Esophagus muscularis mucosa (tissue), 4 donors: ENCODE measurements at regions not wholly inside any gene's neighbourhood (a gene's known extent, or its start where the extent isn't known, plus 50 kb on each side); places are given as distances from the start of the nearest gene placed in this dataset.

Experiments
- DNase-seq: peaks from one replicate; pipeline ENCODE4 v3.0.0-alpha.2; 2017; ENCODE audit errors: extremely low spot score
- H3K27ac ChIP-seq, 4 donors: fragments of 200-600 bp; sonication (generic); replicated peaks in 1 of 4; 1 replicate in 3 of 4; 2 replicates in 1 of 4; pipeline ENCODE4 v1.5.1; 2016 to 2019; ENCODE audit warnings: mild to moderate bottlenecking in 1 of 4
- H3K27me3 ChIP-seq, 4 donors: fragments of 200-600 bp; sonication (generic); one replicate each; pipeline versions ENCODE4 v1.5.1 to v1.6.0; 2016 to 2019
- H3K36me3 ChIP-seq, 4 donors: fragments of 200-600 bp; sonication (generic); one replicate each; pipeline ENCODE4 v1.5.1; 2016 to 2019
- H3K4me1 ChIP-seq, 4 donors: fragments of 200-600 bp; sonication (generic); one replicate each; pipeline ENCODE4 v1.5.1; 2016 to 2019
- H3K4me3 ChIP-seq, 4 donors: fragments of 200-600 bp; sonication (generic); 1 replicate in 2 of 4; 2 replicates in 2 of 4; pipeline ENCODE4 v1.5.1; 2016 to 2019; ENCODE audit warnings: mild to moderate bottlenecking in 4 of 4, moderate library complexity in 1 of 4
- H3K9me3 ChIP-seq, 4 donors: fragments of 200-600 bp; sonication (generic); 1 replicate in 3 of 4; 2 replicates in 1 of 4; pipeline ENCODE4 v1.5.1; 2016 to 2019
- EP300 ChIP-seq: sonication (generic); formaldehyde crosslinking; IDR thresholded peaks from one replicate; pipeline ENCODE4 v1.6.1; 2017; ENCODE audit warnings: antibody characterized with exemption
- POLR2A ChIP-seq: fragments of 450-650 bp; IDR thresholded peaks from one replicate; pipeline ENCODE4 v1.6.1; 2017; ENCODE audit warnings: antibody characterized with exemption, moderate library complexity, mild to moderate bottlenecking, low read depth
- POLR2AphosphoS5 ChIP-seq, 2 donors: sonication (generic); formaldehyde crosslinking; IDR thresholded peaks; one replicate each; pipeline ENCODE4 v1.6.1; 2017; ENCODE audit warnings: antibody characterized with exemption in 2 of 2
- WGBS: methylation state at CpG from one replicate; pipeline ENCODE4 v1.1.5; 2018; 5-methylcytosine and 5-hydroxymethylcytosine counted together
- intact Hi-C: fragments of 100-400 bp; cut with DNase I; formaldehyde crosslinking; loops from one replicate; pipeline ENCODE4 v1.15.1; 2023
- TF ChIP-seq, protein P1 (sequence below), 3 experiments: fragments of 200-600 bp in 2 of 3; fragments of 450-650 bp in 1 of 3; sonication (generic) in 2 of 3; IDR thresholded peaks; one replicate each; pipeline ENCODE4 v1.5.1; 2017 to 2019; ENCODE audit warnings: antibody characterized with exemption in 3 of 3, mild to moderate bottlenecking in 2 of 3, moderate library complexity in 1 of 3

DNA sequence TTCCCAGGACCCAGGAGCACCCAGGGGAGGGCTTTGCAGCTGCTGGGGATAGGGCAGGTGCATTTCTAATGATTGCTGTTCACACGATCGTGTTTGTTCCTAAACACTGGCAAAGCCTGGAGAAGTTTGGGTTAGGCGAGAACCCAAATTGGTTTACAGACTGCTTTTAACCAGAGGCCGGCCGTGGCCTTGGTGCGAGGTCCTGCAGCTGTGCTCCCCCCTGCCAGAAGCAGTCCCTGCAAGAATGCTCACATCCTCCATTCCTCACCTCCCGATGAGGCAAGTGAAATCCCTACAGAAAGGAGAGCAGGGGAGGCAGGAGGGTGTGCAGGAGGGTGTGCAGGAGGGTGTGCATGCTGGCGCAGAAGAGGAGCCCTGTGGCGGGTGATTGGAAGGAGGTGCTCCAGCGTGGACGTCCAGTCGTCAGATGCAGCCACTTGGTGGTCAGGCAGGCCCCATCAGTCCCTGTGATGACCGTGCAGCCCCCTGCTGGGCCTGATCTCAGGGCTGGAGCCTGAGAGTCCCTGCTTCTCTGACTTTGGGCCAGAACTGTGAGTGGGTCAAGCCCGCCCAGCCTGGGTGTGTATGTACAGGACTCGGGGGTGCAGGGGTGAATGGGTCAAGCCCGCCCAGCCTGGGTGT, 55.7 kb upstream of the FRMD1 start:
- intact Hi-C loops, result no loop called here
- WGBS, result 95% methylated on average over 15 of the region's 16 CpGs
- peak; percentile 86 for DNase-seq

DNA sequence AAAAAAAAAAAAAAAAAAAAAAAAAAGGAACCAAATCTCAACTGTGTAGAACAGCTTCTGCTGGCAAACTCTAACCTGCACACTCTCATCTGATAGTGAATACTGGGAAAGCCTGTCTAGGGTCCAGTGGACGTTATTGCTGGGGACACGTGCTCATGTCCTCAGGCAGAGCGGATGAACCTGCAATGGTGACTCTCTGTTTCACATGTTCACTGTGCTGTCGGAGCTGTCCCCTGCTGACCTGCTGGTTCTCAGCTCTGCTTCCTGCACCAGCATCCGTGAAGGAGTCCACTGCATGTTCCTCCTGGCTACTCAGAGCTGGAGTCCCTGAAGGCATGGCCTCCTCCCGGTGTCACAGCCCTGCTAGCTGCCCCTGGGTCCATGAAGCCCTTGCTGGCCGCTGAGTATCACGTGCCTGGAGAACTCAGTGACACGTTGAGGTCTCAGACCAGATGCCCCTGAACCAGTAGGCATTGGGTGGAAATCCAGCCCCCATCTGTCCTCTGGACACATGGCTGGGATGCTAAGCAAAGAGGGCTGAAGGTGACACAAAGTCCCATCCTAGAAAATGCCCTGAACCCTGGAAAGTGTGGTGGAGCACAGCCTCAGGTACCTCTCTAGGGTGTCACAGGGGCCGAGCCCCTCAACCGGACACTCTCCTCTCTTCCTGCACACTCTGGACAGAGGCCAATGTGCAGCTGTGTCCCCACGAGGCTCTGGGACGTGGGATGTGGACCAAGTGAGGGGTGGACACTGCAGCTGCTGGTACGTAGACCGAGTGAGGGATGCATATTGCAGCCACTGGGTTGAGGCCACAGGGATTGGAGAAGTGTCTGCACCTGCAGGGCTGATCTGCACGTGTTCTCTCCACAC, 54.9 kb upstream of the FRMD1 start:
- H3K9me3 ChIP-seq, result no peaks in the 10 kb centered on the region
- intact Hi-C loops, result no loop called here
- no peaks in the 10 kb centered on the region for H3K27me3 ChIP-seq
- no peaks in the 10 kb centered on the region for H3K36me3 ChIP-seq
- WGBS, result 87% methylated on average over 11 of the region's 16 CpGs
- no peak overlapping the region for H3K27ac ChIP-seq
- peak; percentile 82 for DNase-seq
- peaks cover 5 to 22% (median 15%) of the 10 kb centered on the region in 4 donors for H3K4me1 ChIP-seq
- TF ChIP-seq, protein P1, sequence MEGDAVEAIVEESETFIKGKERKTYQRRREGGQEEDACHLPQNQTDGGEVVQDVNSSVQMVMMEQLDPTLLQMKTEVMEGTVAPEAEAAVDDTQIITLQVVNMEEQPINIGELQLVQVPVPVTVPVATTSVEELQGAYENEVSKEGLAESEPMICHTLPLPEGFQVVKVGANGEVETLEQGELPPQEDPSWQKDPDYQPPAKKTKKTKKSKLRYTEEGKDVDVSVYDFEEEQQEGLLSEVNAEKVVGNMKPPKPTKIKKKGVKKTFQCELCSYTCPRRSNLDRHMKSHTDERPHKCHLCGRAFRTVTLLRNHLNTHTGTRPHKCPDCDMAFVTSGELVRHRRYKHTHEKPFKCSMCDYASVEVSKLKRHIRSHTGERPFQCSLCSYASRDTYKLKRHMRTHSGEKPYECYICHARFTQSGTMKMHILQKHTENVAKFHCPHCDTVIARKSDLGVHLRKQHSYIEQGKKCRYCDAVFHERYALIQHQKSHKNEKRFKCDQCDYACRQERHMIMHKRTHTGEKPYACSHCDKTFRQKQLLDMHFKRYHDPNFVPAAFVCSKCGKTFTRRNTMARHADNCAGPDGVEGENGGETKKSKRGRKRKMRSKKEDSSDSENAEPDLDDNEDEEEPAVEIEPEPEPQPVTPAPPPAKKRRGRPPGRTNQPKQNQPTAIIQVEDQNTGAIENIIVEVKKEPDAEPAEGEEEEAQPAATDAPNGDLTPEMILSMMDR (IDR thresholded peaks at IDR 0.05), result no peak
- TF ChIP-seq EP300, result no peak
- TF ChIP-seq POLR2AphosphoS5 (IDR thresholded peaks at IDR 0.05), result no peak
- no peak for TF ChIP-seq POLR2A
- peak overlapping the region in 3 of 4 donors; percentile 30 to 46 (median 36) for H3K4me3 ChIP-seq

More for the DNA sequence above, 55.7 kb upstream of the FRMD1 start:
- Histone ChIP-seq H3K27ac (no peak overlapping the region), H3K27me3 (no peaks in the 10 kb centered on the region), H3K4me1 (peaks cover 5 to 22% (median 15%) of the 10 kb centered on the region in 4 donors), H3K9me3 (no peaks in the 10 kb centered on the region), H3K36me3 (no peaks in the 10 kb centered on the region), H3K4me3 (no peak overlapping the region)
- TF ChIP-seq POLR2A, result no peak
- no peak for TF ChIP-seq EP300
- no peak for TF ChIP-seq POLR2AphosphoS5 (IDR thresholded peaks at IDR 0.05)
- TF ChIP-seq, protein P1 (IDR thresholded peaks at IDR 0.05), result no peak

DNA sequence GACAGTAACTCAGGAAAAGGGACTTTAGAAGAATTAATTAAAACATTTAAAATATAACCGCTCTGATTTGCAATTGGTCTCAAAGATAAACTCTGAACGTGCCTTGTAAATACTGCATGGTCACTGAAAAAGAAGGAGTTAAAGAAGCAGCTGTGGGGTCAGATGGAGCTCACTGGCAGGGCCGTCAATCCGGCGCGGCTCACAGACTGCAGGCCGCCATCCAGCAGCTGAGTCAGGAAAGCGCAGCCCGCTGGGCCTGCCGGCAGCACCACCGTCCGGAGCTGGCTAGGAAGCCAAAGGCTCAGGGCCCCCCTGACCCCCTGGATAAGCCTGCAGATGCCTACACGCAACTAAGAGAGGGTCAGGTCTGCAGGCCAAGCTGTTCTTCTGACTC, 54.2 kb upstream of the FRMD1 start:
- TF ChIP-seq, protein P1 (IDR thresholded peaks at IDR 0.05), result no peak
- TF ChIP-seq EP300, result no peak
- no peak for TF ChIP-seq POLR2A
- no peak for TF ChIP-seq POLR2AphosphoS5 (IDR thresholded peaks at IDR 0.05)
- no peak overlapping the region for H3K27ac ChIP-seq
- H3K4me1 ChIP-seq, result peaks cover 5 to 22% (median 15%) of the 10 kb centered on the region in 4 donors
- H3K4me3 ChIP-seq, result peak overlapping the region; percentile 30 to 46 (median 36)
- H3K9me3 ChIP-seq, result no peaks in the 10 kb centered on the region
- H3K27me3 ChIP-seq, result no peaks in the 10 kb centered on the region
- intact Hi-C loops, result no loop called here
- H3K36me3 ChIP-seq, result no peaks in the 10 kb centered on the region
- 30% methylated on average over 13 of the region's 13 CpGs for WGBS
- DNase-seq, result peak; percentile 91

DNA sequence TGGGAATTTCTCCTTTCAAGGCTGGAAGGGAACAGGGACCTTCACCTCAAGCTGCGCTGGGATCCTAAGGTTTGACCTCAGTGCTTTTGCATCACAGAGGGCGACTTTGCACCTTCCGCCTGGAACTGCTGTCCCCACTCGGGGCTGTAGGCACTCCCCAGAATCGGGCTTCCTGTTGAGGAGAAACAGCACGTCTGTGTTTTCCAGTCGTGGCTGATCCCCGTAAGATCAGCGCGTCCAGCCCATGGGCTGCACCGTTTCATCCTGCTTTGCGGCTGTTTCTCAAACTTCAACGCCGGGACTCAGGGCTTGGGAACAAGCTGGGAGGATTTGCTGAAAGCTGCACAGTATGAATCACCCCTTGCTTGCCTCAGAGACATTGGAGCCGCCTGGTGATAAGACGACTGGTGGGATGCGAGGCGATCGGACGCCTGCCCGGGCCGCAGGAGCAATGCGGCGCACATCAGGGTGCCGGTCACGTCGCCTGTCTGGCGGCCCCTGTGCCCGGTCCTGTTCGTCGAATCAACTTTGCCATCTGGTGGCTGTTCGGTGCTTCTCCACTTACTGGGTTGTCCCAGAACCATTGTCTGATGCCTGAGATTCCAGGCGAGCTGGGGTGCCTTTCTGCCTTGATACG, 53.6 kb upstream of the FRMD1 start:
- WGBS, result 39% methylated on average over 34 of the region's 34 CpGs
- no peaks in the 10 kb centered on the region for H3K36me3 ChIP-seq
- no peaks in the 10 kb centered on the region for H3K27me3 ChIP-seq
- intact Hi-C loops, result no loop called here
- DNase-seq, result peak; percentile 92
- H3K4me3 ChIP-seq, result peak overlapping the region; percentile 30 to 46 (median 36)
- TF ChIP-seq, protein P1 (IDR thresholded peaks at IDR 0.05), result peak; percentile 47 to 50 (median 49)
- no peak for TF ChIP-seq POLR2A
- no peak overlapping the region for H3K27ac ChIP-seq
- peaks cover 5 to 22% (median 15%) of the 10 kb centered on the region in 4 donors for H3K4me1 ChIP-seq
- no peaks in the 10 kb centered on the region for H3K9me3 ChIP-seq
